GM18870 (cell line): ENCODE measurements at regions not wholly inside any gene's neighbourhood (a gene's known extent, or its start where the extent isn't known, plus 50 kb on each side); places are given as distances from the start of the nearest gene placed in this dataset.

Source experiments
- ATAC-seq: cut with Tn5 transposase; IDR thresholded peaks from one replicate; pipeline ENCODE4 v1.9.1; 2021; ENCODE audit warnings: moderate library complexity; ENCODE audit not compliant: unreplicated experiment

DNA sequence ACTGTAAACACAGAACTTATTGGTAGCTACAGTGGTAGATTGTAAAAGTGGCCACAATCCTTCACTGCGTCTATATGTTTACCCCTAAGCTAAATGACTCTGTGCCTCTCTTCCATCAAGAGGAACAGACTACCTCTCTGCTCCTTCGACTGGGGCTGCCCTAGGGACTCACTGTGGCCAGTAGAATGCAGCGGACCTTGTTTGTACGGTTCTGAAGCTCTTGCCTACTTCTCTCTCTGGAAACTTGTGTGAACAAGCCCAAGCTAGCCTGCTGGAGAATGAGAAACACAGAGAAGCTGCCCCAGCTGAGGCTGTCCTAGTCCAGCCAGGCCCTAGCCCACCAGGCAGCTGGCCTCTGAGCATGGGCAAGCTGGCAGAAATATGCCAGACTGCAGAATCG lies 140.8 kb upstream of the SLC1A4 start:
- no peak for ATAC-seq

DNA sequence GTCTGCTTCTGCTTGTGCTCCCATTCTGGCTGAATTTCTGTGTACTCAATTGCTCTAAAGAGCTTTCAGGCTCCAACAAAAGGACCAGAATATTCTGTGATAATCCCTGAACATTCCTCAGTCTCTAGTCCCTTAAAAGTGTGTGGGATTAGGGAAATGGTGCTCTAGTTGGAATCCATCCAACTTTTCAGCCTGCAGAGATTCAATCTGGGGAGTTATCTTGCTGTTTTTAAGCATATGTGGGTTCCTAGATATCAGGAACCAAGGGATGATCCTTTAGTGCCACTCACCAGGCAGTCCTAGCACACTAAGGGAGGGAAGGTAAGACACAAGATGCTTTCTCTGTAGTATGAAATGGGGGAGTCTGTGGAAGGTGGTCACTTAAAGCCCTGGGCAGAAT lies 140.3 kb upstream of the SLC1A4 start:
- no peak for ATAC-seq

DNA sequence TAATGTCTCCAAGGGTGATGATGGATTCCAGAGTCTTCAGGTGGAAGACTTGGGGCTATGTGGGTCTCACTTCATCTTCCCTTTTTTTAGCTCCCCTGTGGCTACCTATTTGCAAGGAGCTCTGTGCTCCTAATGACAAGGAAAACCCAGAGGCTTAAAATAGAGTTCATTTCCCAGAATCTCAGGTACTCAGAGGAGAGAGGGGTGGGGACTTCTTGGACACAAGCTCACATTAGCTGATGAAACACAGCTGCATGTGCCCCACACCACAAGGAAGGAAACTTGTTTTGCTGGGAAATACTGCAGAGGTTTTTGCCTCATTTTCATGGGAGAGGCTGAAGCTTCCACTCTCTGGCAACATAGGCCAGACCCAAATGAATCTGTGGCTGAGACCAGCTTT lies 138.6 kb upstream of the SLC1A4 start:
- no peak for ATAC-seq

DNA sequence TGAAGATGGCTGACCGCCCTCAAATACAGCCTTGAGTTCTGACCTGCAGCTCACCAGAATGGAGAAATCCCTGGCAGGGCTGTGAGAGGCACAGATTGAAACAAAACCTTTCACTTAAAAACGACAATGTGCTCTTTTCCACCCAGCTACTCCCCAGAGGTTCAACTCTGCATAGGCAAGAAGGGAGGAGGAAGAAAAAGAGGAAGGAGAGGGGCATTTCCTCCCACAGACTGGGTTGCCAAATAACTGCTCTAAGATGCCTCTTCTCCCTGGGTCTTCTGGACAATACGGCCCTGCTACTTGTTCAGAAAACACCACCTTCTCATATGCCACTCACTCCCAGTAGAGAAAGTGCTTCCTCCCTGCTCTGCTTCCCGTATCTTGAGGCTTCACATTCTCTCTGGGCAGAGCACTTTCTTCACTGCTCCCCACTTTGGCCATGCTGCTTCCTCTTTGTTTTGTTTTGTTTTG lies 136.4 kb upstream of the SLC1A4 start:
- no peak for ATAC-seq

DNA sequence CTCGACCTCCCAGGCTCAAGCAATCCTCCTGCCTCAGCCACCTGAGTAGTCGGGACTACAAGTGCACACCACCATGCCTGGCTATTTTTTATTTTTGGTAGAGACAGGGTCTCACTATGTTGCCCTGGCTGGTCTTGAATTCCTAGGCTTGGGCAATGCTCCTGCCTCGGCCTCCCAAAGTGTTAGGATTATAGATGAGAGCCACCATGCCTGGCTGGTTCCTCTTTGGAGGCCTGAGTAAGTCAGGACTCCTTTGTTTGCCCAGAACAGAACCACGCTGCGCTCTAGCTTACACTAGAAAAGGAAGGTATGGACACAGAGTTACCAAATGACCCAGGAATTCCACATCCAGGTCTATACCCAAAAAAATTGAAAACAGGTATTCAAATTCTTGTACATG lies 135.9 kb upstream of the SLC1A4 start:
- ATAC-seq = no peak

DNA sequence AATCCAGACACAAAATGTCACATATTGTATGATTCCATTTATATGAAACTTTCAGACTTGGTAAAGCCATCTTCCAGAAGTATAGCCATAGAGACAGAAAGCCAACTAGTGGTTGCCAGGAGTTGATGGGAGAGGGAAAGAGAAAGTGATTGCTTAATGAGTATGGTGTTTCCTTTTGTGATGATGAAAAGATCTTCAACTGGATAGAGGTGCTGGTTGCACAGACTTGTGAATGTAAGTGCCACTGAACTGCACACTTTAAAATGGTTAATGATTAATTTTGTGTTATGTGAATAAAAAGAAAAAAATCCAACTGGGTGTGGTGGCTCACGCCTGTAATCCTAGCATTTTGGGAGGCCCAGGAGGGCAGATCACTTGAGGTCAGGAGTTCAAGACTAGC lies 135.3 kb upstream of the SLC1A4 start:
- ATAC-seq = no peak

DNA sequence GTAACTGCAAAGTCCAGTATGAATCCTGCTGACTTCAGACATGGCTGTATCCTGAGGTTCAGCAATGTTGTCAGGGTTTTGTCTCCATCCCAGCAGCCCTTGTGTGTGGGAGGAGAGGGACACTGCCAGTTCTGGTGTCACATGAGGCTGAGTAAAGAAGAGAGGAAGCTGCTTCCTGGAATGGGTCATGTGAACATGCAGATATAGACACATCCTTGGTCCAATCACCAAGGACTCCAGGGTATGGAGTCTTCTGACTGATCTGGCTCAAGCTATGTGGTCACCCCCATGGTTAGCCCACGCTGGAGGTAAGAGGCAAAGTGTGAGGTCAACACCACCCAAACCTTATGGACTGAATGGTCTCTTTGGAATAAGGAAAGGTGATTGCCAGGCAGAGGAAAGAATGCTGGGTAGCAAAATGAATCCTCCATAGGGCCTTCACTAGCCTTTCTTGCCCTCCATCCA lies 134.4 kb upstream of the SLC1A4 start:
- no peak for ATAC-seq

DNA sequence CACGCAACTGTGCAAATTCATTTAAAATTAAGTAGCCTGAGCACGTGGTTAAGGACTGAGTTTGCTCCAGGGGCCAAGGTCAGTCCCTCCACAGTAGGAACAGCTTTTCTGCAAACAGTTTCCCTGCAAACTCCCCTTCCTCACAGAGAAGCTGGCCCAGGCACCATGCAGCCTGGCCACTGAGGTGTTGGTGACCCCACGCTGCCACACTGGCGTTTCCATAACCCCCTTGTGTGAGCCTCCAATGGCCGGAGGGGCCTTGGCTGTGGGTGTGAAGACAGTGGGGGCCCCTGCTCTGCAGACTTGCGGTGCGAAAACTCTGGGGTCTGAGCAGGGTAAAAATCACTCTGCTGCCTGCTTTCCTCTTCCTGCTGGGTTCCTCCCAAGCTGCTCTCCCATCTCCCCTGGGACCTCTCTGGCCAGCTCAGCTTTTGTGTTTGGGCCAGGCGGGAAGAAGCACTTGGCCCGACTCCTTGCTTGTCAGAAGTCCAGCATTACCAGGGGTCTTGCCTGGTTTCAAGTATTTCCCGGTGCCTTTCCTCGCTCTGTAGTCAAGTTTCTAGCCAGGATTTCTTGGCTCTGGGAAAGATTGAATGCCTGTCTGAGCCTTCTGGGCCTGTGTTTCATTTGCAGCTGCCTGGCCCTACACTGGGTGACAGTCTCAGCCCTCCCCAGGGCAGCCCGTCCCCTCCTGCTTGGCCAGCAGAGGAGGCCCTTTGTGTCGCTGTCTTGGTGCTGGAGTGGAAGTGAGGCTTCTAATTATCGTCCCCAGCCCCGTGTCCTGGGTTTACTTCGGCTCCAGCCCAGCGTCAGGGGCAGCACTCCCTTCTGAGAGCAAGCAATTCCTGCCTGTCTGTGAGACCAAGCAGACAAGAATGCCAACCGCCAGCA lies 131.4 kb upstream of the SLC1A4 start:
- no peak for ATAC-seq

DNA sequence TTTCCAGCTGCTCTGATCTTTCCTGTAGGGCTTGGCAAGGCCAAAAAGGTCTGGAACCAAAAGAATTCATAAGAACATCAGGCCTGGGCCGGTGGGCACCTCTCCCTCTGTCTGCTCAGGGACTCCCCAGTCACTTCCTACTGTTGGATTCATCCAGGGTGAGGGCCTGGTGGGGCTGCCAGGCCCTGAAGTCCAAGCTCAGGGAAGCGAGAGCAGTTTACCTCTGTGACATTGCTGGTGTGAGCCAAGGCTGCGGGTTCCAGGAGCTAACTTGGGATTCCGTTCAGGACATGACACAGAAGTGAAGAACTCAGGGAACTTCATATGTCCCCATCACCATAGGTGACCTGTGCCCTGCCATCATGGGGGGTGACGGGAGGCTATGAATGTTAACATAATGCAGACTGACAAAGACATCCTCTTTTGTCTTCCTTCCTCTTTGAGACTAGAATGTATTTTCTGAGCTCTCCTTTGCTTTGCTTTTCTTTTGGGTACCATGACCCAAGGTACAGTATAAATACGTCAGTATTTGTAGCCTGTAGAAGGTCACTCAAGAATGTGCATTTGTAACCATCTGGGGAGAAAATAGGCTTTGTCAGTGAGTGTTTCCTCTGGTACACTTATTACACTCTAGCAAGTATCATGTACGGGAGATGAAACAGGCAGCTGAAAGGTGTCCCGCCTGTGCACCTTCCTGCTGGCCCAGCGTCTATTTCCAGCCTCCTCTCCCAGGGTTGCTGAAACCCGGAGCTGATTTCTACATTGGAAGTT lies 130.5 kb upstream of the SLC1A4 start:
- ATAC-seq = no peak

DNA sequence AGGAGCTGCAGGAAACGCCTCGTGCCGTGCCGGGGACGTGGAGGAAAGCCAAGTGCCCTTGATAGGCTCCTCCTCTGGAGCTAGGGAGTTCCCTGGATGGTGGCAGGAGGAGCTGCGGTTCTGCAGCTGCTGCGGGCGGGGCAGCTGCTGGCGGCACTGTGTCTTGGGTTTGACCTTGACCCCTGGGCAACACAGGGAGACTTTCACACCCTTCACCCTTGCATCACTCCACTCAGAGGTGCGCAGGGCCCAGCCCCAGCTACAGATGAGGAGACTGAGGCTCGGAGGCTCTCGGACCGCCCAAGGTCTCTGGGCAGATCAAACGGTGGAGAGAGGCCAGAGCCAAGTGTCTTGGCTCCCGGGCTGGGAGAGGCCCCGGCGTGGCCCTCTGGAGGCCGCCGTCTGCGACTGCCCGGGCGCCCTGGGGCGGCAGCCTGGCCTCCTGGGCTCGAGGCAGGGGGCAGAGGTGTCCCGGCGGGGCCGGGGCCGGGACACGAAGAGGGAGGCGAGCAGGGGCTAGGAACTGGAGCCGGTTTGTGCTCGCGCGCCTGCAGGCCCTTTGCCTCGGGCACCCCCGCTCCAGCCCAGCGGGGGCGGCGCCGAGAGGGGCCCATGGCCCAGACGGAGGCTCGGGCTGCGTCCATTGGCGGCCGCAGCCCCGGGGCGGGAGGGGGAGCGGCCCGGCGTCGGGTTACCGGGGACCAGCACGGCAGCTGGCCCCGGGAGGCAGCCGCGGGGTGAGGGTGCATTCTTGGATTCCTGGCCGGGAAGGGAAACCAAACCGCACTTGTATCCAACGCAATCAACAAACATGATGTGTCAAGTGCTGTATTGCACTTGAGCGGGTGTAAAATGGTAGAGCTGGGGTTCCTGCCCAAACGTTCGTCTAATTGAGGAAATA lies 129.6 kb upstream of the SLC1A4 start:
- peak; percentile 33 for ATAC-seq

DNA sequence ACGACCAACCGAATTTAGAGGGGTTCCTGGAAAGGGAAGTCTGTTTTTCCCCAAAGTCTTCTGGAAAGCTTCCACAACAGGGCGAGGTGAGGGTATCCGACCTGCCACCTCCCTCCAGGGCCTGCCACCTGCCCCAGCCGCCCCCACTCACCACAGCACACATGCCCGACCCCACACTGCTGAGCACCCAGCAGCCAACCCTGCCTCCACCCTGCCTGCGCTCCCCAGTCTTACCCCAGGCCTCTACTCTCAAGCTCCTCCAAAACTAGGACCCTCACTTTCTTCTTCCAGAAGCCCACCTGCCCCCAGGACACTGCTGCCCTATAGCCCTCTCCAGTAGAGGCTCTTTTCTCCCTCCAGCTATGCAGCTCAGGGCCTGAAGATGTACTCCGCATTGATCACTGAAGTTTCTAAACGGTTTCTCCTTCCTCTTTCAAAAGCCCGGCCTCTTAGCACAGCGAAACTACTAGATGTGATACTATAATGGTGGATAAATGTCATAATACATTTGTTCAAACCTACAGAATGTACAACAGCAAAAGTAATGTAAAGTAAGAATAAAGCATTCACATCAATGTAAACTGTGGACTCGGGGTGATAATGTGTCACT lies 128.8 kb upstream of the SLC1A4 start:
- peak; percentile 35 for ATAC-seq

DNA sequence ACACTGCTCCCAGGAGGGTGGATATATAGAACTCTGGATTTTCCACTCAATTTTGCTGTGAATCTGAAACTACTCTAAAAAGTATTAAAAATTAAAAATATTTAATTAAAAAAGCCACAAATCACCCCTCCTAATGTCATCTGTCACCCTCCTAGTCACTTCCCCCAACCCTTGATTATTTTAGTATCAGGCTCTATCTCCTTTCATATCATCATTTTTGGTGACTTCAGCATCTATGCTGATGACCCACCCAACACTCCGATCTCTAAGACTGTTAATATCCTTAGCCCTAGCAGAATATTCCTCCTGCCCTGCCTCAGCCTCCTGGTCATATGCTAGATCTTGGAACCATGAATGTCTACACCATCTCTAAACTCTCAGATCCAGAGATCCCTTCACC lies 128.3 kb upstream of the SLC1A4 start:
- ATAC-seq = no peak

DNA sequence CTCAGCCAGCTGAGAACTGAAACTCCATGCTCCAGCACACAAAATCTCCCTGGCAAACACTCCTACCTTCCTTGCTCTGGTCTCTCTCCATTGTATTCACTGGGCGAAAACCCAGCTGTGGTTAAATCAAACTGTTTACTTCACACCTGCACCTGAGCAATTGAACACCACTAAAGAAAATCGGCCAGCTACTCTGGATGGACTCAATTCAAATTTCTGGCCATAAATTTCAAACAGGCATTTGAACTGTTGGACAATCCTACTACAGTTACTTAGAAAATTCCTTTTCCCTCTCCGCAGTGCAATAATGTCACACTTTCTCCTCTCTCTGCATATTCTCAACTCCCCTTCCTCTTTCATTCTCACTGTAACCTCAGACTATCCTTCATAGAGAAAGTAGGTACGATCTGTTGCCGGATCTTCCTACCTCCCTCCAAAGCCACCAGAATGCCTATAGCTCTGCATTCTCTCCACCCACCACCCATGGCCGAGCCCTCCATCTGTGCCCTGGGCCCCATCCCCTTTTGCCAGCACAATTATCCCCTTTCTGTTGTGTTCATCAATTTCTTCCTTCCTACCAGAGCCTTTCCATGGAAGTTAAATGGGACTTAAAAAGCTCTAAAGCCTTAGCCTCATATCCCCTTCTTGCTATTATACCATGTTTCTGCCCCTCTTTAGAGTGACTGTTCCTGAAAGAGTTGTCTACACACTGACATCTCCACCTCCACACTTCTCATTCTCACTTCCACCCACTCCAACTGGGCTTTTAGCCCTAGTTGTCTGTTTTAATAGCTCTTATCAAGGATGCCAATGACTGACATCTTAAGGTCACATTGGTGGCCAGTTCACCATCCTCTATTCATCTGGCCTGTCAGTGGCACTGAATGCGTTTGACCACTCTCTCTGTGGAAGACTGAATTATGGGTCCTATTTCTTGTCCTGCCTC lies 127.5 kb upstream of the SLC1A4 start:
- no peak for ATAC-seq

DNA sequence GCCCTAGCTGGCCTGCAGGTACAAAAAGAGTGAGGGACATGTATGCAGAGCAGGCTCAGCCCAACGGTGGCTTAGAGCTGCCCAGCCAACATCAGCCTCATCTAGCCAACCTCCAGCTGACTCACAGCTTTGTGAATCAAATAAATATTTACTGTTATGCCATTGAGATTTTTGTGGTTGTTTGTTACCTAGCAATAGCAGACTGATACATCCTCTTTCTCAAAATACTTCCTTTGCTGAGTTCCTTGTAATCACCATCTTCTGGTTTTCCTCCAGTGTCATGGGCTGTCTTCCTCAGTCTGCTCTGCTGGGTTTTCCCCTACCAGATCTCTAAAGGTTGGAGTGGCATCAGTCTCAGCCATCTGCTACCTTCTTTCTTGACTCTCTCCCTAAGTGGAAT lies 126.6 kb upstream of the SLC1A4 start:
- no peak for ATAC-seq

DNA sequence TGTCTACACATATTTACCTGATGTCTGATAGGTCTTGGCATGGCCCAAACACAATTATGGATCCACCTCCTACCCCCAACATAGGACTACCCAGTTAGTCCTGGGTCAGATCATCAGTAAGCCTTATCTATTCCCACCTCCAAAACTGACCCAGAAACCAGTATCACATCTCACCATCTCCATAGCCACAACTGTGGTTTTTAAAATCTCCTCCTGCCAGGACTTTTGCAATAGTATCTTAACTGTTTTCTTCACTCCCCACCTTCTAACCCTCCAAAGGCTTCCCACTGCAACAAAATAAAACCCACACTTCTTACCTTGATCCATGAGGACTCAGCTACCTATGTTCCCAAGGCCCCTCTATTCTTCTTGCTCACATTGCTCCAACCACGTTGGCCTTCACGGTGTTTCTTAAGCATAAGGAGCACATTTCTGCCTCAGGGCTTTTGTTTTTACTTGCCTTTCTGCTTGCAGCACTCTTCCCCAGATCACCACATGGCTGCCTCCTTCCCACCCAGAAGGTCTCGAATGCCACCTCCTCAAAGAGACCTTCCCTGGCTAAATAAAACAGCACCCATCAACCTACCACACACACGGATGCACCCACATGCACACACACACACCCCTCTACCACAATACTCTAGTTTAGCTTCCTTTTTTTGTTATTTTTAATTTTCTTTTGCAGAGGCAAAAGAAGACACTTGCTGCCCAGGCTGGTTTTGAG lies 125.9 kb upstream of the SLC1A4 start:
- ATAC-seq = no peak

DNA sequence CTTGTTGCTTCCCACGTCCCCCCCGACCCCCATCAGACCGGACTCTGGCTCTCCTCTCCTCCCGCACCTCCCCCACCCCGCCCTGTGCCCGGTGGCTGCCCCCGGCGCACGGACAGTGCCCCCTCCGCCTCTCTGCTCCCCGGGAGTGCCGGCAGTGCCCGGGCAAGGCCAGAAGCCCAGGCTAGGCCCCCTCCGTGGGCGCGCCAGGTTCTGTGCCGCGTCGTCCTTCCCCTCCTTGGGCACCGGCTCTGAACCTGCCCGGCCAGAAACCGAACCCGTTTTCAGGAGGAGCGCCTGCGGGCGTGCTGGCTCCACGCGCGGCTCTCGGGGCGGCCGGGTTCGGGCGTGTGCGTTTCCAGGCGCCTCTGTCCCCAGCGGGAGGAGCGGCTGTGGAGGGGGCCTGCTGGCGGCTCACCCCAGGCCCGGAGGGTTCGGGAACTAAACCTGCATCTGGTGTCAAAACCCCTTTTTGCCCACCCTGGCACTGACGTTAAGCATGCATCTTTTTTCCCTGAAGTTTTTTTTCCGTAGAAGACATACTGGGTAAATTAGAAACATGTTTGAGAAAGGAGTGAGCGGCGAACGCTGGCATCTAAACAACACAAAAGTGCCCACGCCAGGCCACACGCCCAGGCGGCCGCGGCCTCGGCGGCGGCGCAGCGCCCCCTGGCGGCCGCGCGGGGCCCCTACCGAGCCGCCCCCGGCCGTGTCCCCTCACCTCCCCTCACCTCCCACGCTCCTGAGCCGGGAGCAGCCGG lies 123.9 kb upstream of the SLC1A4 start:
- no peak for ATAC-seq

DNA sequence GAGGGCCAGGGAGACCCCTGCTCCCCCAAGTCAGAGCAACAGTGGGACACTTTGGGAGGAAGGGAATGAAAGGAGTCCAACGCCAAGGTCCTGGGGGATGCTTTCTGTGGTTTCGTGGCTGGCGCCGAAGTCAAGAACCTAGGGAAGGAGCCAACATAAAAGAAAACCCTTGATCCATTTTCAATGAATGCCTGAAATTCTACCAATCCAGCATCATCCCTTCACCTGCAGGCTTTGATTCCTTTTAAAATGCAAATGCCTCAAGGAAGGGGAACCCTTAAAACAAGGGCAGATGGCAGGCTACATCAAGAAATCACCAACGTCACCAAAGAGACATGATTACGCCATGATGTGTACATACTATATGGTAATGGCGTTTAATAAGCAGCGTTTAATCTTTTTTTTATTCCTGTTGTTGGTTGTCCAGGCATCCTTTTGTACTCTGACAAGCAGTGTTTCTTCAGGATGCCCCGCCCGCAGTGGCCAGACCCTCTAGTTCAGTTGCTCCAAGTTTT lies 123.3 kb upstream of the SLC1A4 start:
- ATAC-seq = no peak

DNA sequence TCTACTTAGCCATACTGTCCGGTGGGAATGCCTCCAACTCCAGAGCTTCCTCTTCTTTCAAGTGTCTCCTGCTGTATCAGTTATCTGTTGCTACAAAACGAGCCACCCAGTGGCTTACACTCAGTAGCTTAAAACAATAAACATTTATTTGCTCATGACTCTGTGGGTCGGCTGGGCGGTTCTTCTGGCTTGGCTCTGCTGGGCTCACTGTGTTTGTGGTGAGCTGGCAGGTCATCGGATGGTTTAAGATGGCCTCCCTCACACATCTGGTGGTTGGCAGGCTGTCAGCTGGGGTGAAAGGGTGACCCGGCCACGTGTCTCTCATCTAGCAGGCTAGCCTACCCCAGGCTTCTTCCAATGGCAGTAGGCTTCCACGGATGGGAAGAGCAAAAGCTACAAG lies 122.4 kb upstream of the SLC1A4 start:
- no peak for ATAC-seq
